ENCODE measurements at regions not wholly inside any gene's neighbourhood (a gene's known extent, or its start where the extent isn't known, plus 50 kb on each side); places are given as distances from the start of the nearest gene placed in this dataset.

- H3K27ac ChIP-seq (ENCODE audit: low read depth, low read length, poor library complexity, severe bottlenecking) = no peak overlapping the region
- intact Hi-C loops (cut with micrococcal nuclease; ENCODE audit: unreplicated experiment) = no loop called here
- CTCF ChIA-PET (ENCODE audit: unreplicated experiment) = no interaction called here
- H3K36me3 ChIP-seq (ENCODE audit: insufficient read depth, low read length) = no peaks in the 10 kb centered on the region
- H3K4me2 ChIP-seq (ENCODE audit: low read length) = no peak overlapping the region
- H3K4me1 ChIP-seq (ENCODE audit: insufficient read depth, low read length, poor library complexity, severe bottlenecking) = no peaks in the 10 kb centered on the region
- POLR2A ChIA-PET = interaction anchor here (0.9 kb wide), 1 partner anchor 9 kb away, joined by 4 read pairs; no protein-coding TSS in a partner anchor
- no peaks in the 10 kb centered on the region for H3K9me3 ChIP-seq (ENCODE audit: low read length)
- no peak overlapping the region for H3K4me3 ChIP-seq (ENCODE audit: low read depth, low read length, poor library complexity, severe bottlenecking)
- no peak for DNase-seq (ENCODE audit: low spot score)
- no peaks in the 10 kb centered on the region for H4K20me1 ChIP-seq (ENCODE audit: insufficient read depth, low read length)
- H3K79me2 ChIP-seq (ENCODE audit: insufficient read depth, low read depth, low read length) = no peaks in the 10 kb centered on the region
- no TSS peak for BruUV-seq (replicated peaks)
- TF ChIP-seq EZH2phosphoT487 (IDR thresholded peaks at IDR 0.05; ENCODE audit: borderline replicate concordance, low read depth, low read length) = no peak
- no peak for TF ChIP-seq CTCF (conservative IDR thresholded peaks at IDR 0.05; ENCODE audit: low read length)
- no peaks in the 10 kb centered on the region for H3K9me2 ChIP-seq (ENCODE audit: insufficient read depth, low read length)
- no peak overlapping the region for H2AFZ ChIP-seq (ENCODE audit: low read length)
These were observed 139.9 kb upstream of the SLC4A4 start for GRCh38 chr4:71198958-71199357.

GRCh38 chr4:71201057-71201456, 137.8 kb upstream of the SLC4A4 start:
- no peaks in the 10 kb centered on the region for H3K4me1 ChIP-seq (ENCODE audit: insufficient read depth, low read length, poor library complexity, severe bottlenecking)
- H3K9me3 ChIP-seq (ENCODE audit: low read length) = no peaks in the 10 kb centered on the region
- no TSS peak for BruUV-seq (replicated peaks)
- CTCF ChIA-PET (ENCODE audit: unreplicated experiment) = no interaction called here
- no peak overlapping the region for H3K4me3 ChIP-seq (ENCODE audit: low read depth, low read length, poor library complexity, severe bottlenecking)
- POLR2A ChIA-PET = interaction anchor here (0.5 kb wide), 1 partner anchor 1656 kb away, joined by 3 read pairs; no protein-coding TSS in a partner anchor
- no peak overlapping the region for H3K4me2 ChIP-seq (ENCODE audit: low read length)
- no peaks in the 10 kb centered on the region for H4K20me1 ChIP-seq (ENCODE audit: insufficient read depth, low read length)
- no peaks in the 10 kb centered on the region for H3K9me2 ChIP-seq (ENCODE audit: insufficient read depth, low read length)
- no peaks in the 10 kb centered on the region for H3K36me3 ChIP-seq (ENCODE audit: insufficient read depth, low read length)
- no peak for DNase-seq (ENCODE audit: low spot score)
- H2AFZ ChIP-seq (ENCODE audit: low read length) = no peak overlapping the region
- TF ChIP-seq EZH2phosphoT487 (IDR thresholded peaks at IDR 0.05; ENCODE audit: borderline replicate concordance, low read depth, low read length) = no peak
- TF ChIP-seq CTCF (conservative IDR thresholded peaks at IDR 0.05; ENCODE audit: low read length) = no peak
- H3K79me2 ChIP-seq (ENCODE audit: insufficient read depth, low read depth, low read length) = no peaks in the 10 kb centered on the region
- intact Hi-C loops (cut with micrococcal nuclease; ENCODE audit: unreplicated experiment) = no loop called here
- no peak overlapping the region for H3K27ac ChIP-seq (ENCODE audit: low read depth, low read length, poor library complexity, severe bottlenecking)

- H3K4me2 ChIP-seq (ENCODE audit: low read length) = no peak overlapping the region
- no peaks in the 10 kb centered on the region for H3K9me3 ChIP-seq (ENCODE audit: low read length)
- H3K9me2 ChIP-seq (ENCODE audit: insufficient read depth, low read length) = no peaks in the 10 kb centered on the region
- ChIA-PET CTCF (ENCODE audit: unreplicated experiment) (no interaction called here), POLR2A (interaction anchor here (0.5 kb wide), 1 partner anchor 1657 kb away, joined by 3 read pairs; no protein-coding TSS in a partner anchor)
- no peaks in the 10 kb centered on the region for H3K79me2 ChIP-seq (ENCODE audit: insufficient read depth, low read depth, low read length)
- no peak for DNase-seq (ENCODE audit: low spot score)
- no peaks in the 10 kb centered on the region for H3K36me3 ChIP-seq (ENCODE audit: insufficient read depth, low read length)
- no peaks in the 10 kb centered on the region for H3K4me1 ChIP-seq (ENCODE audit: insufficient read depth, low read length, poor library complexity, severe bottlenecking)
- TF ChIP-seq EZH2phosphoT487 (IDR thresholded peaks at IDR 0.05; ENCODE audit: borderline replicate concordance, low read depth, low read length) = no peak
- TF ChIP-seq CTCF (conservative IDR thresholded peaks at IDR 0.05; ENCODE audit: low read length) = no peak
- intact Hi-C loops (cut with micrococcal nuclease; ENCODE audit: unreplicated experiment) = no loop called here
- H3K4me3 ChIP-seq (ENCODE audit: low read depth, low read length, poor library complexity, severe bottlenecking) = no peak overlapping the region
- no TSS peak for BruUV-seq (replicated peaks)
- no peaks in the 10 kb centered on the region for H4K20me1 ChIP-seq (ENCODE audit: insufficient read depth, low read length)
- H2AFZ ChIP-seq (ENCODE audit: low read length) = no peak overlapping the region
- H3K27ac ChIP-seq (ENCODE audit: low read depth, low read length, poor library complexity, severe bottlenecking) = no peak overlapping the region
These were observed 136.8 kb upstream of the SLC4A4 start for GRCh38 chr4:71201817-71202576.
